HG03045 (cell line): ENCODE measurements at regions not wholly inside any gene's neighbourhood (a gene's known extent, or its start where the extent isn't known, plus 50 kb on each side); places are given as distances from the start of the nearest gene placed in this dataset.
"Not testable (repeated sequence)": the region's sequence is repeated elsewhere in the genome, so short reads cannot be mapped to it uniquely, and the experiment has no call there.

Source experiments
- ATAC-seq: cut with Tn5 transposase; IDR thresholded peaks from one replicate; pipeline ENCODE4 v1.9.1; 2021; ENCODE audit warnings: mild to moderate bottlenecking, moderate library complexity; ENCODE audit not compliant: unreplicated experiment

- no peak for ATAC-seq
These were observed 162.6 kb downstream of the MYCN start for GRCh38 chr2:16102976-16103380.

GRCh38 chr2:16102358-16102975 lies 162.1 kb downstream of the MYCN start:
- ATAC-seq, result no peak

GRCh38 chr2:16101196-16101595 lies 160.8 kb downstream of the MYCN start:
- no peak for ATAC-seq

- no peak for ATAC-seq
These were observed 159.7 kb downstream of the MYCN start for GRCh38 chr2:16100006-16100405.

GRCh38 chr2:16099326-16099725 lies 159.0 kb downstream of the MYCN start:
- ATAC-seq, result no peak

GRCh38 chr2:16096962-16097361 lies 156.6 kb downstream of the MYCN start:
- ATAC-seq, result no peak

GRCh38 chr2:16095483-16095882 lies 155.1 kb downstream of the MYCN start:
- ATAC-seq, result not testable (repeated sequence)

GRCh38 chr2:16094811-16095210 lies 154.5 kb downstream of the MYCN start:
- ATAC-seq, result no peak

- no peak for ATAC-seq
These were observed 153.5 kb downstream of the MYCN start for GRCh38 chr2:16093639-16094529.

GRCh38 chr2:16092861-16093638 lies 152.7 kb downstream of the MYCN start:
- no peak for ATAC-seq

- ATAC-seq, result no peak
These were observed 151.4 kb downstream of the MYCN start for GRCh38 chr2:16091576-16092282.

- ATAC-seq, result no peak
These were observed 150.6 kb downstream of the MYCN start for GRCh38 chr2:16090650-16091575.

- ATAC-seq, result not testable (repeated sequence)
These were observed 149.1 kb downstream of the MYCN start for GRCh38 chr2:16089491-16089890.

- no peak for ATAC-seq
These were observed 148.4 kb downstream of the MYCN start for GRCh38 chr2:16088802-16089112.

GRCh38 chr2:16088035-16088801 lies 147.9 kb downstream of the MYCN start:
- ATAC-seq, result no peak

- not testable (repeated sequence) for ATAC-seq
These were observed 145.8 kb downstream of the MYCN start for GRCh38 chr2:16086136-16086535.

GRCh38 chr2:16085073-16085472 lies 144.7 kb downstream of the MYCN start:
- no peak for ATAC-seq

- ATAC-seq, result no peak
These were observed 143.9 kb downstream of the MYCN start for GRCh38 chr2:16084274-16084673.

- ATAC-seq, result no peak
These were observed 141.9 kb downstream of the MYCN start for GRCh38 chr2:16082276-16082675.
